ENCODE measurements at regions not wholly inside any gene's neighbourhood (a gene's known extent, or its start where the extent isn't known, plus 50 kb on each side); places are given as distances from the start of the nearest gene placed in this dataset.

- peak; percentile 68 for DNase-seq
Measured at GRCh38 chr4:128349921-128350320, 62.3 kb upstream of the PGRMC2 start.

- DNase-seq: peak; percentile 81
Measured at GRCh38 chr4:128347930-128348660, 60.5 kb upstream of the PGRMC2 start.

- peak; percentile 61 for DNase-seq
Measured at GRCh38 chr4:128347175-128347868, 59.7 kb upstream of the PGRMC2 start.

- DNase-seq: peak; percentile 76
Measured at GRCh38 chr4:128346054-128346716, 58.6 kb upstream of the PGRMC2 start.

GRCh38 chr4:128345650-128346049 is 58.0 kb upstream of the PGRMC2 start:
- DNase-seq: no peak

- DNase-seq: no peak
Measured at GRCh38 chr4:128342762-128343161, 55.1 kb upstream of the PGRMC2 start.

GRCh38 chr4:128341634-128342033 is 54.0 kb upstream of the PGRMC2 start:
- no peak for DNase-seq

- peak; percentile 95 for DNase-seq
Measured at GRCh38 chr4:128338634-128339355, 51.2 kb upstream of the PGRMC2 start.

GRCh38 chr4:128337863-128338262 is 50.2 kb upstream of the PGRMC2 start:
- DNase-seq: no peak

All from fibroblast of skin of right biceps (primary cell).